ENCODE measurements at regions not wholly inside any gene's neighbourhood (a gene's known extent, or its start where the extent isn't known, plus 50 kb on each side); places are given as distances from the start of the nearest gene placed in this dataset.

- TF ChIP-seq CTCF (conservative IDR thresholded peaks at IDR 0.05) (no peak), EZH2 (IDR thresholded peaks at IDR 0.05; ENCODE audit: low read depth) (no peak)
These were observed 480.7 kb upstream of the GYPC start for GRCh38 chr2:126175222-126175621.

Measured in PC-9 (cell line).